ENCODE measurements at regions not wholly inside any gene's neighbourhood (a gene's known extent, or its start where the extent isn't known, plus 50 kb on each side); places are given as distances from the start of the nearest gene placed in this dataset.

GRCh38 chr10:28853195-28853594, 175.9 kb downstream of the BAMBI start:
- no peak for TF ChIP-seq CTCF (IDR thresholded peaks at IDR 0.05; ENCODE audit: low read length)
- no peak for TF ChIP-seq EZH2 (IDR thresholded peaks at IDR 0.05; ENCODE audit: borderline replicate concordance, low read length)
- no peak overlapping the region for H3K4me2 ChIP-seq (ENCODE audit: low read length)

DNA sequence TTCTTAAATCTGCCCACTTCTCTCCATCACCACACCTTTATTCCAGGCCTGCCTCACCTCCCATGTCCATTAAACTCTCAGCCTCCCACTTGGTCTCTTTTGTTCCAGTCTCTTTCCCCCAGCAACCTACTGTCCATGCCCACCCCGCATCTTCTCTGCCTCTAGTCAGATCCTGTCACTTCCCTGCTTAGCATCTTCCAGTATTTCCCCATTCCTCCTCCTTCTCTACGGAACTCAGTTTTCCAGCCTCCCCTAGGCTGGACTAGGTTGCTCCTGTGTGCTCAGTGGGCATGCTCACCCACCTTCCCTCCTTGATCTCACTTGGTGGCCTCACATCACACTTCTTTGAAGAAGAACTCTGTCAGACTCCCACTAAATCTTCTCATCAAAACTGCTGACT, 179.8 kb downstream of the BAMBI start:
- Histone ChIP-seq H2AFZ (ENCODE audit: low read length) (no peak overlapping the region), H3K79me2 (ENCODE audit: insufficient read depth, low read length) (no peaks in the 10 kb centered on the region), H3K27ac (ENCODE audit: low read depth, low read length, poor library complexity, severe bottlenecking) (no peak overlapping the region), H3F3A (ENCODE audit: insufficient read depth, low read length) (no peaks in the 10 kb centered on the region), H3K36me3 (ENCODE audit: insufficient read depth, low read length) (no peaks in the 10 kb centered on the region), H3K27me3 (ENCODE audit: insufficient read depth, low read length) (no peaks in the 10 kb centered on the region), H3K9ac (ENCODE audit: low read length) (no peak overlapping the region), H3K9me3 (ENCODE audit: low read length) (no peaks in the 10 kb centered on the region), H3K9me2 (ENCODE audit: low read depth, low read length) (no peaks in the 10 kb centered on the region), H3K4me1 (ENCODE audit: insufficient read depth, low read length, severe bottlenecking) (no peaks in the 10 kb centered on the region), H4K20me1 (ENCODE audit: insufficient read depth, low read length) (no peaks in the 10 kb centered on the region), H3K4me2 (ENCODE audit: low read length) (no peak overlapping the region), H3K4me3 (ENCODE audit: low read depth, low read length, poor library complexity, severe bottlenecking) (no peak overlapping the region)
- TF ChIP-seq EZH2 (IDR thresholded peaks at IDR 0.05; ENCODE audit: borderline replicate concordance, low read length) (no peak), CTCF (IDR thresholded peaks at IDR 0.05; ENCODE audit: low read length) (no peak)

More at GRCh38 chr10:28853195-28853594, 175.9 kb downstream of the BAMBI start:
- H3K79me2 ChIP-seq (ENCODE audit: insufficient read depth, low read length) = no peaks in the 10 kb centered on the region
- H3K9me3 ChIP-seq (ENCODE audit: low read length) = no peaks in the 10 kb centered on the region
- no peaks in the 10 kb centered on the region for H4K20me1 ChIP-seq (ENCODE audit: insufficient read depth, low read length)
- no peaks in the 10 kb centered on the region for H3K4me1 ChIP-seq (ENCODE audit: insufficient read depth, low read length, severe bottlenecking)
- no peak overlapping the region for H3K27ac ChIP-seq (ENCODE audit: low read depth, low read length, poor library complexity, severe bottlenecking)
- no peaks in the 10 kb centered on the region for H3K27me3 ChIP-seq (ENCODE audit: insufficient read depth, low read length)
- no peaks in the 10 kb centered on the region for H3K36me3 ChIP-seq (ENCODE audit: insufficient read depth, low read length)
- H3K4me3 ChIP-seq (ENCODE audit: low read depth, low read length, poor library complexity, severe bottlenecking) = no peak overlapping the region
- no peak overlapping the region for H3K9ac ChIP-seq (ENCODE audit: low read length)
- no peaks in the 10 kb centered on the region for H3F3A ChIP-seq (ENCODE audit: insufficient read depth, low read length)
- no peaks in the 10 kb centered on the region for H3K9me2 ChIP-seq (ENCODE audit: low read depth, low read length)
- H2AFZ ChIP-seq (ENCODE audit: low read length) = no peak overlapping the region

DNA sequence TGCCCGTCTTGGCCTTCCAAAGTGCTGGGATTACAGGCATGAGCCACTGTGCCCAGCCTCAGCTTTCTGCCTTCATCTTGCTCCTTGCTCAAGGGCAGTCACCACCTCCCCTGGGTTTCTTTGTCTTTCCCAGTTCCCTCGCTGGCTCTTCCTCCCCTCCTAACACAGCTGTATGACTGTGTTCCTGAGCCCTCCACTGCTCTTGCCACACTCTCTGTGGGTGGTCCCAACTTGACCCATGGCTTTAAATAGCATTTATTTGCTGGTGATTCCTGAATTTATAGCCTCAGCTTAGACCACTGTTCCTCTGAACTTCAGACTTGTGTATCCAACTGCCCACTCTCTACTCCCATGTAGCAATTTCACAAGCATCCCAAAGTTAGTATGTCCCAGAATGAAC, 181.3 kb downstream of the BAMBI start:
- Histone ChIP-seq H3K9me3 (ENCODE audit: low read length) (no peaks in the 10 kb centered on the region), H3K27me3 (ENCODE audit: insufficient read depth, low read length) (no peaks in the 10 kb centered on the region), H3F3A (ENCODE audit: insufficient read depth, low read length) (no peaks in the 10 kb centered on the region), H3K27ac (ENCODE audit: low read depth, low read length, poor library complexity, severe bottlenecking) (no peak overlapping the region), H3K79me2 (ENCODE audit: insufficient read depth, low read length) (no peaks in the 10 kb centered on the region), H3K9ac (ENCODE audit: low read length) (no peak overlapping the region), H4K20me1 (ENCODE audit: insufficient read depth, low read length) (no peaks in the 10 kb centered on the region), H3K9me2 (ENCODE audit: low read depth, low read length) (no peaks in the 10 kb centered on the region), H3K4me2 (ENCODE audit: low read length) (no peak overlapping the region), H3K36me3 (ENCODE audit: insufficient read depth, low read length) (no peaks in the 10 kb centered on the region), H2AFZ (ENCODE audit: low read length) (no peak overlapping the region), H3K4me1 (ENCODE audit: insufficient read depth, low read length, severe bottlenecking) (no peaks in the 10 kb centered on the region), H3K4me3 (ENCODE audit: low read depth, low read length, poor library complexity, severe bottlenecking) (no peak overlapping the region)
- TF ChIP-seq EZH2 (IDR thresholded peaks at IDR 0.05; ENCODE audit: borderline replicate concordance, low read length) (no peak), CTCF (IDR thresholded peaks at IDR 0.05; ENCODE audit: low read length) (no peak)

Data from OCI-LY1 (cell line).